PFSK-1 (cell line): ENCODE measurements at regions not wholly inside any gene's neighbourhood (a gene's known extent, or its start where the extent isn't known, plus 50 kb on each side); places are given as distances from the start of the nearest gene placed in this dataset.

ENCODE experiments used
- FOXP2 ChIP-seq: optimal IDR thresholded peaks from 2 replicates; pipeline ENCODE3; 2011; ENCODE audit warnings: borderline replicate concordance, control low read depth, inconsistent platforms; ENCODE audit not compliant: insufficient read depth; ENCODE audit errors: extremely low read length, extremely low read depth
- POLR2AphosphoS5 ChIP-seq: IDR thresholded peaks from 2 replicates; pipeline ENCODE4 v1.6.1; 2012; ENCODE audit warnings: low read depth, mild to moderate bottlenecking, control low read depth, low read length, moderate library complexity
- REST ChIP-seq, 2 experiments: IDR thresholded peaks; 2 replicates each; pipeline versions ENCODE4 v1.6.1 to v1.8.0; 2011 to 2012; ENCODE audit warnings: low read depth in 2 of 2, low read length in 2 of 2, control low read depth in 1 of 2, inconsistent platforms in 1 of 2, mild to moderate bottlenecking in 1 of 2, moderate library complexity in 1 of 2; ENCODE audit not compliant: insufficient read depth in 1 of 2
- SIN3A ChIP-seq: IDR thresholded peaks from 2 replicates; pipeline ENCODE4 v1.6.1; 2012; ENCODE audit warnings: mild to moderate bottlenecking, low read length, moderate library complexity, borderline replicate concordance; ENCODE audit not compliant: insufficient read depth
- TAF1 ChIP-seq: IDR thresholded peaks from 2 replicates; pipeline ENCODE4 v1.6.1; 2012; ENCODE audit warnings: low read length, control low read depth, borderline replicate concordance; ENCODE audit not compliant: insufficient read depth

GRCh38 chr12:90238663-90239271 lies 530.1 kb upstream of the ATP2B1 start:
- TF ChIP-seq REST (IDR thresholded peaks at IDR 0.05; ENCODE audit: insufficient read depth in 1 of 2, low read depth in 2 of 2, low read length in 2 of 2) (no peak), TAF1 (no peak), SIN3A (no peak), POLR2AphosphoS5 (no peak), FOXP2 (no peak)

GRCh38 chr12:90237841-90238240 lies 529.2 kb upstream of the ATP2B1 start:
- TF ChIP-seq REST (IDR thresholded peaks at IDR 0.05; ENCODE audit: insufficient read depth in 1 of 2, low read depth in 2 of 2, low read length in 2 of 2), result no peak
- TF ChIP-seq POLR2AphosphoS5, result no peak
- no peak for TF ChIP-seq SIN3A
- no peak for TF ChIP-seq TAF1
- TF ChIP-seq FOXP2, result no peak

- TF ChIP-seq SIN3A, result no peak
- no peak for TF ChIP-seq FOXP2
- TF ChIP-seq POLR2AphosphoS5, result no peak
- TF ChIP-seq REST (IDR thresholded peaks at IDR 0.05; ENCODE audit: insufficient read depth in 1 of 2, low read depth in 2 of 2, low read length in 2 of 2), result no peak
- TF ChIP-seq TAF1, result no peak
These were observed 527.0 kb upstream of the ATP2B1 start for GRCh38 chr12:90235642-90236041.

DNA sequence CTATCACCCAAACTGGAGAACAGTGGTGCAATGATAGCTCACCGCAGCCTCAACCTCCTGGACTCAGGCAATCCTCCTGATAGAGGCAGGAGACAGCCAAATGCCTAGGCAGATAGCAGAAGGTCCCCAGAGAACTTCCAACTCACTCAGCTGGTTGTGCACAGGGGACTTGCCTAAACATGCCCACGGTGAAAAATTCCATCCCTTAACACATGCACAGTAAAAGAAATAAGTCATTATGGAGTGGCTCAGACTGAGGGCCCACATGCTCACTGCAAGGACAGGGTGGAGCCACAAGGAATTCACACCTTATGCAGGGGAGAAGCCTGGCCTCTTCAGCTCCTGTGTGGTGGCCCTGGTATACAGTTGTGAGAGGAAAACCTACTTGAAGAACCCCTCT lies 525.8 kb upstream of the ATP2B1 start:
- no peak for TF ChIP-seq POLR2AphosphoS5
- no peak for TF ChIP-seq FOXP2
- TF ChIP-seq TAF1, result no peak
- no peak for TF ChIP-seq SIN3A
- no peak for TF ChIP-seq REST (IDR thresholded peaks at IDR 0.05; ENCODE audit: insufficient read depth in 1 of 2, low read depth in 2 of 2, low read length in 2 of 2)
